Stomach (tissue), 4 donors: ENCODE measurements at regions not wholly inside any gene's neighbourhood (a gene's known extent, or its start where the extent isn't known, plus 50 kb on each side); places are given as distances from the start of the nearest gene placed in this dataset.

ENCODE experiments used
- CTCF ChIP-seq, 7 experiments: fragments of 450-650 bp in 4 of 7; fragments of 200-600 bp in 3 of 7; sonication (generic) in 3 of 7; IDR thresholded peaks; one replicate each; pipeline ENCODE4 v1.5.1; 2016 to 2019; ENCODE audit warnings: antibody characterized with exemption in 7 of 7, control low read depth in 2 of 7, mild to moderate bottlenecking in 1 of 7
- EP300 ChIP-seq: sonication (generic); formaldehyde crosslinking; IDR thresholded peaks from one replicate; pipeline ENCODE4 v1.6.1; 2017; ENCODE audit warnings: antibody characterized with exemption
- POLR2A ChIP-seq, 4 donors: fragments of 450-650 bp; IDR thresholded peaks; one replicate each; pipeline ENCODE4 v1.6.1; 2016; ENCODE audit warnings: antibody characterized with exemption in 4 of 4, control low read depth in 2 of 4, mild to moderate bottlenecking in 1 of 4, moderate library complexity in 1 of 4
- POLR2AphosphoS5 ChIP-seq, 3 donors: sonication (generic); formaldehyde crosslinking; IDR thresholded peaks; one replicate each; pipeline ENCODE4 v1.6.1; 2016; ENCODE audit warnings: antibody characterized with exemption in 3 of 3

GRCh38 chr13:74758188-74758587 lies 624.0 kb upstream of the KLF12 start:
- no peak for TF ChIP-seq CTCF (IDR thresholded peaks at IDR 0.05)
- no peak for TF ChIP-seq POLR2A (IDR thresholded peaks at IDR 0.05)
- TF ChIP-seq EP300: no peak
- no peak for TF ChIP-seq POLR2AphosphoS5 (IDR thresholded peaks at IDR 0.05)
